GM21423 (cell line): ENCODE measurements at regions not wholly inside any gene's neighbourhood (a gene's known extent, or its start where the extent isn't known, plus 50 kb on each side); places are given as distances from the start of the nearest gene placed in this dataset.

Experiments used
- ATAC-seq: cut with Tn5 transposase; IDR thresholded peaks from one replicate; pipeline ENCODE4 v1.9.1; 2021; ENCODE audit warnings: mild to moderate bottlenecking, moderate library complexity; ENCODE audit not compliant: unreplicated experiment

GRCh38 chr2:60400462-60401246, 152.8 kb downstream of the BCL11A start:
- ATAC-seq: no peak

- no peak for ATAC-seq
These were observed 159.0 kb downstream of the BCL11A start for GRCh38 chr2:60394463-60394862.

GRCh38 chr2:60391649-60392375, 161.6 kb downstream of the BCL11A start:
- ATAC-seq: peak; percentile 47

- ATAC-seq: no peak
These were observed 162.2 kb downstream of the BCL11A start for GRCh38 chr2:60391230-60391629.

GRCh38 chr2:60386436-60386835, 167.0 kb downstream of the BCL11A start:
- ATAC-seq: no peak

GRCh38 chr2:60385648-60386047, 167.8 kb downstream of the BCL11A start:
- no peak for ATAC-seq

GRCh38 chr2:60383401-60384143, 169.9 kb downstream of the BCL11A start:
- ATAC-seq: no peak

- ATAC-seq: no peak
These were observed 173.0 kb downstream of the BCL11A start for GRCh38 chr2:60380411-60380810.

- no peak for ATAC-seq
These were observed 173.8 kb downstream of the BCL11A start for GRCh38 chr2:60379684-60380083.

GRCh38 chr2:60379216-60379615, 174.2 kb downstream of the BCL11A start:
- no peak for ATAC-seq

- no peak for ATAC-seq
These were observed 175.6 kb downstream of the BCL11A start for GRCh38 chr2:60377825-60378224.

- ATAC-seq: no peak
These were observed 177.2 kb downstream of the BCL11A start for GRCh38 chr2:60376252-60376651.

- no peak for ATAC-seq
These were observed 181.8 kb downstream of the BCL11A start for GRCh38 chr2:60371681-60372080.

GRCh38 chr2:60371219-60371618, 182.2 kb downstream of the BCL11A start:
- no peak for ATAC-seq

- ATAC-seq: no peak
These were observed 182.6 kb downstream of the BCL11A start for GRCh38 chr2:60370814-60371213.

- ATAC-seq: no peak
These were observed 185.0 kb downstream of the BCL11A start for GRCh38 chr2:60368456-60368855.

GRCh38 chr2:60366135-60366712, 187.2 kb downstream of the BCL11A start:
- ATAC-seq: peak; percentile 65

GRCh38 chr2:60365556-60365955, 187.9 kb downstream of the BCL11A start:
- ATAC-seq: no peak

- ATAC-seq: no peak
These were observed 189.0 kb downstream of the BCL11A start for GRCh38 chr2:60364491-60364890.

- ATAC-seq: no peak
These were observed 192.0 kb downstream of the BCL11A start for GRCh38 chr2:60361498-60361897.

GRCh38 chr2:60359569-60359968, 193.9 kb downstream of the BCL11A start:
- ATAC-seq: no peak
